ENCODE measurements at regions not wholly inside any gene's neighbourhood (a gene's known extent, or its start where the extent isn't known, plus 50 kb on each side); places are given as distances from the start of the nearest gene placed in this dataset.

- DNase-seq (ENCODE audit: low spot score) = no peak
These were observed 405.4 kb downstream of the ZSWIM6 start for GRCh38 chr5:61737301-61737963.

DNA sequence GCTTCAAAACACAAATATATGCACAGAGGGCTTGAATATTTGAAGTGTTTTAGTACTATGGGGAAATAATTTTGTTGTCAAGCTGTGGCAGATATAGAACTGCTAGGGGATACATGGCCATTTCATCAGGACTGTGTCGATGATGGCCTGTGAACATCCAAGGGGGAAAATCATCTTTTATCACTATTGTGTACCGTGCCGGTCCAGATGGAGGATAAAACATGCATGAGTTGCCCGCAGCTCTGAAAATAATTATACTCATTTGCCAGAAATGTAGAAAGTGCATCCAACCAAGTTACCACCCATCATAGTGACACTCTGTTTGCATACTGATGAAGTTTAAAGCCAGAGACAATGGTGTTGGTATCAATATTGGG lies 405.9 kb downstream of the ZSWIM6 start:
- no peak for DNase-seq (ENCODE audit: low spot score)

DNA sequence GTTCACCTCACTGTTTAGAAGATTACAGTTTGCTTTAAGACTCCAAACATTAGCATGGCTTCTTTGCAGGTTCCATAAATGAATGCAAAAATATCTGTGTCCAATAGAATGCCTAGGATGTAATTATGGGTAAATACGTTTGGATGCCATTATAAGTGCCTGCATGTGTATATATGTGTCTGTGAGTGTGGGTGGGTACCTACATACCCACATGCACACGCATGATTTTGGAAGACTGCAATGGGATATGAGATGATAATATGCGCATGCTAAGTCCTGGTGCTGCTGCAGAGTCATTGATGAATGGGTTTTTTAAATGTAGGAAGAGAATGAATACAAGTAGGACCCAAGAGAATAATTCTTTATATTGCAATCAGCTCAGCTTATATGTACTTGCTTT lies 406.4 kb downstream of the ZSWIM6 start:
- DNase-seq (ENCODE audit: low spot score) = no peak

GRCh38 chr5:61744690-61745619 lies 412.9 kb downstream of the ZSWIM6 start:
- no peak for DNase-seq (ENCODE audit: low spot score)

DNA sequence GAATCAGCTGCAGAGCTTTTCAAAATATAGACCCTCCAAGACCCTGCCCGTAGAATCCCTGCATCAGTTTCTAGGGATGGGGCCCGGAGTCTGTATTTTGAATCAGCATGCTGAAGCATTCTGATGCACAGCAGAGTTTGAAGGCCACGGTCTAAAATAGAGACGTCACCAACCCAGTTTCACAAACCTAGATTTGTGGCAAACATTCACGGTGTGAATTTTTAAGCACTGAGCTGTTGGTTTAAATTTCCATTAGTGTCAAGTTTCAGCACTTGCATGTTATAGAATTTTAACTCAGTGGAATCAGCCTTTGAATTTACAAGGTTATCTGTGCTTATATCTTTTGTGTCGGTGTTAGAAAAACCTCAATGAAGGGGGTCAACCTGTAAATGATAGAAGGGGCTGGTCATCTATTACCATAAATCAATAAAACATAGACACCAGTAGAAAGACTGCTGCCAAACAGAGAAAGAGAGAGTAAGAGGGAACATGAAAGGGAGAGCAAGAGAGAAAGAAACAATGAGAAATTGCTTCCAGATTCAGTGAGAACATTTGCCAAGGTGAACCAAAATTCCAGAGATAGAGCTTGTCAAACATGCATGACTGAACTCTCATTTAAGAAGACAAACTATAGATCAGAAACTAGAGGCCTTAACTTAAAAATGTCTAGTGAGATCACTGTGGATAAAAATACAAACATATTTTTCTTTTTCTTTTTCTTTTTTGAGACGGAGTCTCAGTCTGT lies 414.9 kb downstream of the ZSWIM6 start:
- no peak for DNase-seq (ENCODE audit: low spot score)

DNA sequence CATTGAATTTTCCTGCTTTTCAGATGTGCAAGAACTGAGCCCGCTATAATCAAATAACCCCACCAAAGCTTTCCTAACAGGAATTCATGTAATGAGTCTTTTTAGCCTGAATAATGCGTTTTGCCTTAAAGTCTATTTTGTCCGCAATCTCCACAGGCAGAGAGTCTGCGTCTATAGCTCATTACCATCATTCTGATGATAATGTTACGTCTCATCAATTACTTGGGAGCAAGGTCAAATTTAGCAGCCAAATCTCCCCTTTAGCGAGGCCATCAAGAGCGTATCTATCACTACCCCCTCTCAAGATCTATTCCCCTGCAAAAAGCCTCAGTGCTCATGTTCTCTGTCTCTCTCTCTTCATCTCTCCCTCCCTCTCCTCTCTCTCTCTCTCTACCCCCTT lies 416.1 kb downstream of the ZSWIM6 start:
- no peak for DNase-seq (ENCODE audit: low spot score)

DNA sequence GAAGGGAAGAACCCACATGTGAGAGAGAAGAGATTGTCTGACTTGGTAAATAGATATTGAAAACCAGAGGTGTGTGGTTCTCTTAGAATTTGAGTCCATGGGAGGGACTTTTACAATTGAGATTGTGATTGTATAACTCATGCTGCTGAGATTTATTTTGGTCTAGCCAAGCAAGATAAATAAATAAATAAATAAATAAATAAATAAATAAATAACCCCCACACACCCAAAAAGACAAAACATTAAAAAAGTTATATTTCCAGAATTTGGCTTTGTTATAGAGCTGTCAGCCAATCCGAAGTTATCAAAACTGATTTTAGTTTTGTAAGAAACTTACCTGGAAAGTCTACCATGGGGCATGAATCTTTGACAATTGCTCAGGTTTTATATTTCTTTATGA lies 416.6 kb downstream of the ZSWIM6 start:
- no peak for DNase-seq (ENCODE audit: low spot score)

DNA sequence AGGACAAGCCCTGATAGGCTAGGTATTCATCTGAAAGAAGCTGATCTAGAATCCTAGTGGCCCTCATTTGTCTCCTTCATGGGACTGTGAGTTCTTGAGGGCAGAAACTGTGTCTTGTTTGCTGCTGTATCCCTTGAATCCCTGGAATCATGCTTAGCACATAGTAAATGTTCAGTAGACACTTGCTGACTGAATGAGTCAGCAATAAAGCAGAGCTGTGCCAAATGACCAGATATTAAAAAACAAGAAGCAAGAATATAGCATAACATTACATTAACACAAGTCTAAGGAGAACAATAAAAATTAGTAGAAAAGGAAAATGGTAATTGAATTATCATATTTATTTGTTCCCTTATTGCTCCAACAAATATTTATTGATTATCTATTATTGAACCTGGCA lies 420.5 kb downstream of the ZSWIM6 start:
- no peak for DNase-seq (ENCODE audit: low spot score)

DNA sequence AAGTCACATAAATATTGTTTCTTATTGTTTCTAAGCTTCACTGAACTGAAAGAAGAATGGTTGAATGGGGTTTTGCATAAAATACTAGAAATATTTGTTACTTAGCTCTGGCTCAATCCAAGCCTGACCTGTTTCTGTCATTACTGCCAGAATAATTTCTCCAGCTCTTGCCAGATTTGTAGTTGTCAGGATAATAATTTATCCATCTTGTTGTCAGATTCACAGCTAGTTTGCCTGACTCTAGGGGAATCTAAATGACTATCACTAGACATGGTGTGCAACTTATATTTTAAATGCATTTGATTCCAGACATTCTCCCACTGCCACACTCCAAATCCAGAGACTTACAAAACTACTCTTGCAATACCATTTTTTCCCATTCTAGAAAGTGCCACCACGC lies 422.7 kb downstream of the ZSWIM6 start:
- no peak for DNase-seq (ENCODE audit: low spot score)

DNA sequence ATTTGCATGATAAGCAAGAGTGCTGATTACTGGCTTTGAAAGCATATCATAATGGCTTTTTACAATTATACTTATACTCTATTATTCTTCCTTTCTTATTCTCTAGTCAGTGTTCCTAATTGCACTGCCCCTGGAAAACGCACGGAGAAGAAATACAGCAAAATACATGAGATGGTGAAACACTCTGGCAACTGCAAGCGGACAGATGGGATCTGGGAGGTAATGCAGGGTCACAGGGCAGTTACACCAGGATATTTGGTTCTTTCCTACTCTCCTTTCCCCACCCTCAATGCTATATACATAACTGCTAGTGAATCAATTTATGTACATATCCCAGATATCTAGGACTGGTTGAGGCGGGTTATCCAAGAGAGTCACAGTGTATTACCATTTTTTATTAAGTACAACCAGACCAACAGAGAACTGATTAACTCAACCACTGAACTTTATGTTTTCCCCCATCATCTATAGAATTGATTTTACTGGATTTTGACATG lies 423.7 kb downstream of the ZSWIM6 start:
- no peak for DNase-seq (ENCODE audit: low spot score)

DNA sequence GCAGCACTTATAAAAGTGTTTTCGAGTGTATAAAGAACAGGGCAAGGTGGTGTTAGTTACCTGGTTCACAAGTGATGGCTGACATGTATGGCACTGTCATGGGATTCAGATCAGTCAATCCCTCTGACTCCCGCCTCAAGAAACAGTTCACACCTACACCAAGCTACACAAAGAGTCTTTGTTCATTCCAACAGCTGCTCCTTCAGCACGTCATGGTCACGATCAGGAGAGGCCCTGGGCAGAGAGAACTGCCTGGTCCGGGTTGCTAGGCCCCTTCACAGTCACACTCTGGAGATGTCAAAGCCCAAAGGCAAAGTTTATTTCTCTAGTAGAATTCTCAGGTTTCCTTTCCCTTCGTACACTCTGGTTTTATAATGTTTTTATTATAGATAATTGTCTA lies 426.7 kb downstream of the ZSWIM6 start:
- DNase-seq (ENCODE audit: low spot score) = no peak

- no peak for DNase-seq (ENCODE audit: low spot score)
These were observed 433.4 kb downstream of the ZSWIM6 start for GRCh38 chr5:61765471-61765870.

GRCh38 chr5:61766141-61766540 lies 434.1 kb downstream of the ZSWIM6 start:
- DNase-seq (ENCODE audit: low spot score) = no peak

DNA sequence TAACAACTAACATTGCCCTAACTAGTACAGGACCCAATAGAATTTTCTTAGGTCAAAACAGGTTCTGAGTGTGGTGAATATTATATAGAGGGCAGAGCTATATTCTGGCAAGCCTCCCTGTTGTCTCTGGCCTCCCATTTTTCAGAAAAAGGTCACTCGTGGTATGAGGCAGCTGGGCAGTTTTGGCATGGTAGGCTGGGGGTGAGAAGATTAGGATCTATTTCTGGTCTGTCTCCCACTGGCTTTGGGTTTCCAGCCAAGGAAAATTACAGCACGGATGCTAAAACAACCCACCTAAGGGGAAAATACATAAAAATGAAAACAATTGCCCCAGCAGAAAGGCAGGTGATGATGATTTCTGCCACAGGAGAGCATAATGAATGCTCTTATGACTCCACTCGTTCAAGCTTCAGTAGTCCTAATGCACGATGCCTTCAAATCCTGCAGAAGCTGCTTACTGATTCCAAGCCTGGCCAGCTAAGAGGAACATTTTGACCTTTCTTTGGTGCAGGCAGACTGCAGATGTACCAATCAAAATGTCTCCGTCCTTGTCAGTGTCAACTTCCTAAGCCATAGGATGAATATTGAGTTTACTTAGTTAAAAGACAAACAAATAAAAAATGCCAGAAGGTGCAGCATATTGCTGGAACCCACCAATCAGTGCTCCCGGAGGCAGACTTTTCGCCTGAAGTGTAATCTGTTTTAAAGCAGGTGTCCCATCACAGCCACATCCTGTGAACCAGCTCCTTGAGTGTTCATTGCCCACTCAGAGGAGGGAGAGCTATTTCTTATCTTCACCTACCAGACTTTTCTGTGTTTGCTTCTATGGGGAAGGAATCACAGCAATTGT lies 435.4 kb downstream of the ZSWIM6 start:
- no peak for DNase-seq (ENCODE audit: low spot score)

DNA sequence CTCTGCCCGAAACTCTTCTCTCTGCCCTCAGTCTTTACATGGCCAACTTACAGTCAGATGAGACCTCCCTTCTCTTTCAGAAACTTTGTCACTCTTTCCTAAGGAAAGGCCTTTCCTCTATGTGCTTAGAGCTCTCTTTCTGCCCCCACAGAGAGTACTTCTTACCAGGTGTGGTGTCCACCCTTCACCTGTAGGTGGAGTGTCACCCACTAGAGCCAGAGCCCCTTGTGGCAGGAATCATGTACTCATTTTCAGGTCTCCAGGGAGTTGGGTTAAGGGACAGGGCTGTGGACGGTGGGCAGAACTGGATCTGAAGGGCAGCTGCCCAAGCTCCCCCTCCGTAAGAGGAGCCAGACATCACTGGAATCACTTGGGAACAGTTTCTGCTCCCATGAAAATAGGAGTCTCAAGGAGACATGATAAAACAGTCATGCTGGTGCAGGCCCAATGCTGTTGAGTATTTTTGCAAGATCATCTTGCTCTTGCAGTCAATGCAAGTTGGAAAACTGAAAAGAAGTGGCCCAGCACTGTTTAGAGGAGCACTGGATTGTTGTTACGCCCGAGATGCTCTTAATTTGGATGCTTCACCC lies 436.7 kb downstream of the ZSWIM6 start:
- DNase-seq (ENCODE audit: low spot score) = peak; percentile 60

GRCh38 chr5:61771062-61771461 lies 439.0 kb downstream of the ZSWIM6 start:
- no peak for DNase-seq (ENCODE audit: low spot score)

- no peak for DNase-seq (ENCODE audit: low spot score)
These were observed 439.8 kb downstream of the ZSWIM6 start for GRCh38 chr5:61771808-61772207.

DNA sequence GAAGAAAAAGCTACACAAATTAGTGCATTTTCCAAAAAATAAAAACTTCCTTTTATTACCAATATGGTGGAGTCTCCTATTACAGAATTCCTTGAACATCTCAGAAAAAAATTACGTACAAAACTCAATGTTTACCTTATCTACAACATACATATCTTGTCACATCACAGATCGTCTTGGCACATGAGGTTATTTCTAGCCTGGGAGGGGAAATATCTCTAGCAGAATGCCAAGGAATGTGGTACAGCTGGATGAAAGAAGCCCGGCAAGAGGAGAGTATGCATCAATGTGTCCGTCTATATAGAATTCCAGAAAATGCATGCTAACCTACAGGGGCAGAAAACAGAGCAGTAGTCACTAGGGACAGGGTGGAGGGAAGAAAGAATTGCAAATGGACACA lies 443.8 kb downstream of the ZSWIM6 start:
- DNase-seq (ENCODE audit: low spot score) = no peak

GRCh38 chr5:61777292-61777691 lies 445.2 kb downstream of the ZSWIM6 start:
- no peak for DNase-seq (ENCODE audit: low spot score)

GRCh38 chr5:61779743-61780142 lies 447.7 kb downstream of the ZSWIM6 start:
- DNase-seq (ENCODE audit: low spot score) = no peak

GRCh38 chr5:61783481-61783880 lies 451.4 kb downstream of the ZSWIM6 start:
- DNase-seq (ENCODE audit: low spot score) = no peak

Data from ecto neural progenitor cell (in vitro differentiated cells).